ENCODE measurements at regions not wholly inside any gene's neighbourhood (a gene's known extent, or its start where the extent isn't known, plus 50 kb on each side); places are given as distances from the start of the nearest gene placed in this dataset.

GRCh38 chr2:43107679-43108078 is 118.7 kb downstream of the ZFP36L2 start:
- DNase-seq, result no peak
- no peak for ATAC-seq

GRCh38 chr2:43106559-43107527 is 119.6 kb downstream of the ZFP36L2 start:
- ATAC-seq (no peak), DNase-seq (no peak)

GRCh38 chr2:43105586-43106558 is 120.5 kb downstream of the ZFP36L2 start:
- ATAC-seq (no peak), DNase-seq (no peak)

- DNase-seq, result no peak
- ATAC-seq, result no peak
These were observed 121.6 kb downstream of the ZFP36L2 start for GRCh38 chr2:43104763-43105162.

GRCh38 chr2:43104106-43104505 is 122.3 kb downstream of the ZFP36L2 start:
- no peak for DNase-seq
- ATAC-seq, result no peak

- ATAC-seq, result no peak
- DNase-seq, result no peak
These were observed 123.4 kb downstream of the ZFP36L2 start for GRCh38 chr2:43103093-43103404.

GRCh38 chr2:43102366-43103092 is 123.9 kb downstream of the ZFP36L2 start:
- DNase-seq, result no peak
- ATAC-seq, result no peak

- ATAC-seq (no peak), DNase-seq (no peak)
These were observed 124.7 kb downstream of the ZFP36L2 start for GRCh38 chr2:43101751-43102150.

GRCh38 chr2:43100883-43101662 is 125.3 kb downstream of the ZFP36L2 start:
- no peak for ATAC-seq

GRCh38 chr2:43100362-43100882 is 126.0 kb downstream of the ZFP36L2 start:
- DNase-seq (no peak), ATAC-seq (no peak)

More at GRCh38 chr2:43100883-43101662, 125.3 kb downstream of the ZFP36L2 start:
- DNase-seq, result no peak

GRCh38 chr2:43099797-43100196 is 126.6 kb downstream of the ZFP36L2 start:
- ATAC-seq (no peak), DNase-seq (no peak)

GRCh38 chr2:43098539-43098938 is 127.9 kb downstream of the ZFP36L2 start:
- no peak for ATAC-seq
- DNase-seq, result no peak

- no peak for DNase-seq
- no peak for ATAC-seq
These were observed 128.6 kb downstream of the ZFP36L2 start for GRCh38 chr2:43097644-43098408.

- ATAC-seq (no peak), DNase-seq (no peak)
These were observed 130.7 kb downstream of the ZFP36L2 start for GRCh38 chr2:43095533-43096295.

GRCh38 chr2:43092520-43093179 is 133.8 kb downstream of the ZFP36L2 start:
- no peak for ATAC-seq
- no peak for DNase-seq

GRCh38 chr2:43090317-43090716 is 136.1 kb downstream of the ZFP36L2 start:
- DNase-seq (no peak), ATAC-seq (no peak)

GRCh38 chr2:43088143-43089073 is 138.0 kb downstream of the ZFP36L2 start:
- DNase-seq (no peak), ATAC-seq (no peak)

- no peak for ATAC-seq
- no peak for DNase-seq
These were observed 139.0 kb downstream of the ZFP36L2 start for GRCh38 chr2:43087413-43087812.

Data from stimulated activated naive CD8-positive, alpha-beta T cell treated with anti-CD3 and anti-CD28 coated beads, Interleukin-15, Interleukin-2, amounts not matched to agents 100 U/mL and 50 U/mL, for 24 hours (primary cell).